Right lobe of liver (tissue), 6 donors: ENCODE measurements at regions not wholly inside any gene's neighbourhood (a gene's known extent, or its start where the extent isn't known, plus 50 kb on each side); places are given as distances from the start of the nearest gene placed in this dataset.

Experiments
- ATAC-seq, 4 donors: fragments of 200-7000 bp; cut with Tn5 transposase; one replicate each; pipeline ENCODE4 v1.9.1; 2020; ENCODE audit warnings: mild to moderate bottlenecking in 4 of 4, moderate library complexity in 4 of 4
- DNase-seq, 3 donors: peaks; one replicate each; pipeline ENCODE4 v3.0.0-alpha.2; 2020
- H3K27ac ChIP-seq, 3 donors: fragments of 200-600 bp; one replicate each; pipeline ENCODE4 v1.8.0; 2022
- H3K27me3 ChIP-seq, 2 donors: fragments of 200-600 bp; one replicate each; pipeline ENCODE4 v1.8.0; 2022
- H3K36me3 ChIP-seq, 4 donors: fragments of 200-600 bp; sonication (generic) in 1 of 4; one replicate each; pipeline versions ENCODE4 v1.5.1 to v1.8.0; 2017 to 2022; ENCODE audit warnings: control low read depth in 1 of 4
- H3K4me1 ChIP-seq, 4 donors: fragments of 200-600 bp; sonication (generic) in 1 of 4; one replicate each; pipeline versions ENCODE4 v1.5.1 to v1.8.0; 2017 to 2022; ENCODE audit warnings: control low read depth in 1 of 4
- H3K4me3 ChIP-seq, 3 donors: fragments of 200-600 bp; one replicate each; pipeline ENCODE4 v1.8.0; 2022
- H3K9me3 ChIP-seq, 4 donors: fragments of 200-600 bp; sonication (generic) in 1 of 4; one replicate each; pipeline versions ENCODE4 v1.5.1 to v1.8.0; 2017 to 2022; ENCODE audit warnings: control low read depth in 1 of 4
- CTCF ChIP-seq, 4 donors: fragments of 200-600 bp in 3 of 4; fragments of 450-650 bp in 1 of 4; IDR thresholded peaks; one replicate each; pipeline versions ENCODE4 v1.5.1 to v1.8.0; 2016 to 2022; ENCODE audit warnings: antibody characterized with exemption in 4 of 4, mild to moderate bottlenecking in 2 of 4
- POLR2A ChIP-seq: fragments of 450-650 bp; IDR thresholded peaks from one replicate; pipeline ENCODE4 v1.6.1; 2017; ENCODE audit warnings: antibody characterized with exemption, mild to moderate bottlenecking
- WGBS: methylation state at CpG from one replicate; pipeline ENCODE4 v1.1.6; 2018; ENCODE audit warnings: low coverage, low lambda C conversion rate; ENCODE audit not compliant: insufficient coverage; ENCODE audit errors: missing lambda C conversion rate; 5-methylcytosine and 5-hydroxymethylcytosine counted together
- intact Hi-C, 2 donors: fragments of 100-400 bp; cut with DNase I; formaldehyde crosslinking; loops; one replicate each; pipeline versions ENCODE4 v1.11.2 to v1.14.1; 2022
- donor health status: DM: no; HTN: yes; CAD: no.
- donor health status: DM: no; HTN: no; CAD: no.
- donor health status: DM: no; HTN: no; CAD: no.
- donor health status: DM: no; HTN: yes; CAD: no.
- donor health status: DM: no; HTN: yes; CAD: no.

DNA sequence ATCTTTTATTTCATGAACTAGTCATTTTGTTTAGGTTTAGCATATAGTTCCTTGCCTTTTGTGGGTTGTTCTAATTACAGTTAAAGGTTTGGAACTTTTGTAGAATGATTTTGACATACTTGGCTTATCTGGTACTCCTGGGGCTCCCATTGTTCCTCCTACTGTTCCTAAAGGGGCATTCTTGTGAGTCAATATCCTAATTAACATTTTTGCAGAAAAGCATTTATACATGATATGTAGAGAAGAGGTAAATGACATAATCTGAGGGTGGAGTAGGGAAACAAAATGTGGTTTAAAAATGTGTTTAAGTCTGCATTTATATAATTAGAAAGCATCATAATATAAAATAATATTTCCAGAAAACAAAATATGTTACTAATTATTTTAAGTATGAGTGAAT, 529.2 kb downstream of the FAT4 start:
- DNase-seq (no peak), ATAC-seq (no peak)
- Histone ChIP-seq H3K36me3 (no peaks in the 10 kb centered on the region), H3K9me3 (no peaks in the 10 kb centered on the region), H3K4me1 (no peaks in the 10 kb centered on the region), H3K4me3 (no peak overlapping the region), H3K27me3 (no peaks in the 10 kb centered on the region), H3K27ac (no peak overlapping the region)
- TF ChIP-seq CTCF (IDR thresholded peaks at IDR 0.05) (no peak), POLR2A (no peak)
- intact Hi-C loops, result no loop called here

DNA sequence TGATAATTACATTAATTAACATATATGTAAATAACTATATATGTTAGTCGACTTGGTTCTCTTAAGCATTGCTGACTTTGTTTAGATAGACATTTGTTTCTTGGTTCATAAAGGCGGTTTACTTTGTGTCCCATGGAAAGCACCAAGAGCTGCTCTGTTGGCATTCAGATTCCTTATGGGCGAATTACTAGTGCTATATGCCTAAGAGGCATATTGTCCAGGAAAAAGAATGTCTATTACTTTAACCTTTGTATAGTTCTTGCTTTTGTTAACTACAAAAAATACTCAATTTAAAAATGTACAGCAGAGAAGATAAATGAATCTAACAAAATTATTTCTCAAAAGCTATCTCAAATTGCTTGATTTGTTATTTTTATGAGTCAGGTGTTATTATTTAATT, 532.8 kb downstream of the FAT4 start:
- no peak for ATAC-seq
- Histone ChIP-seq H3K4me1 (no peaks in the 10 kb centered on the region), H3K4me3 (no peak overlapping the region), H3K36me3 (no peaks in the 10 kb centered on the region), H3K9me3 (no peaks in the 10 kb centered on the region), H3K27ac (no peak overlapping the region), H3K27me3 (no peaks in the 10 kb centered on the region)
- no peak for TF ChIP-seq CTCF (IDR thresholded peaks at IDR 0.05)
- TF ChIP-seq POLR2A, result no peak
- 63% methylated on average over 3 of the region's 3 CpGs for WGBS
- intact Hi-C loops, result no loop called here
- DNase-seq, result no peak

DNA sequence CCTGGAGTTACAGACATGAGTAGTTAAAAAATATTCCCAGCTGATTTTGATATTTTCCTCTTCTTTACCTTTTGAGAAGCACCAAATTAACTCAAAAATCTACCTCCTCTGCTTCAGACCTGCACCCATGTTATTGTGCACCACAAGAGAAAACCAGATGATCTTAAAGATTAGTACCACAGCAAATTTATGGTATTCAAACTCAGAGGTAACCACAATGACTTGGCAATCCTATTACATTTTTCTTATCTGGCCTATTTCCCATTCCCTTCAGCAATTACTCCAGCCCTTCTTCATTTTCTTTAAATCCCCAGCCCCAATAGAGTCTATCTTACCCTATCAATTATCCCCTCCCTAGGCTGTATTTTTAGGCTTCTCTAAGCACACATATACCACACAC, 535.1 kb downstream of the FAT4 start:
- no peak overlapping the region for H3K27ac ChIP-seq
- ATAC-seq, result no peak

DNA sequence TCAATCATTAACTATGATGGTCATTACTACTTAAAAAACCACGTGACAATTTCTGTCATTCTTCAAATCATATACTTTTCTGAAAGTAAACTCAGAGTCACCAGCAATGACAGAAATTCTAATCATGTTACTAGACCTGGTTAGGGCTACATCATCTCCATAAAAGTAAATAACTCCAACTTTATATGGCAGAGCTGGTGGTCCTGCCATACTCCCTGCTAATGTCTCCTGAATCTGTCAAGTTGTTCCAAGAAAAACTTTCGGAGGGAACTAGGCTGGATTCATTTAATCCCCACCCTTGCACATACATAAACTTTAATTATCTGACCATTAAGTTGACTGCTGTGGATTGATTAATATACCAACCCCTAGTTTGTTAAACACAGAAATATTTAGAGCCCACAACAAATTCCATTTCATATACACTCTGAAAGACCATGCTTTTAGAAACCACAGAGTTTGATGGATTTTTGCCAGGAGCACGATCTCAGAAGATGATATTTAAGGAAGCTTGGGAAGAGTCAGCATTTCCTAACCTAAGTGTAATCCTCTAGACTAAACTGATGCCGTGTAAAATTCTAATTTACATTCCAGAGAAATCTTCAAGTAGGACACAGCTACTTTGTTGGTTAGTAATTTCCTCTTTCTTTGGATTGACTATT, 577.0 kb downstream of the FAT4 start:
- Histone ChIP-seq H3K4me3 (no peak overlapping the region), H3K4me1 (no peaks in the 10 kb centered on the region), H3K36me3 (no peaks in the 10 kb centered on the region), H3K27me3 (no peaks in the 10 kb centered on the region), H3K9me3 (no peaks in the 10 kb centered on the region), H3K27ac (no peak overlapping the region)
- DNase-seq, result no peak
- 37% methylated on average over 4 of the region's 4 CpGs for WGBS
- intact Hi-C loops, result no loop called here
- no peak for TF ChIP-seq POLR2A
- no peak for TF ChIP-seq CTCF (IDR thresholded peaks at IDR 0.05)
- ATAC-seq, result no peak

More for the DNA sequence above, 535.1 kb downstream of the FAT4 start:
- H3K27me3 ChIP-seq, result no peaks in the 10 kb centered on the region
- intact Hi-C loops, result no loop called here
- no peak overlapping the region for H3K4me3 ChIP-seq
- DNase-seq, result no peak
- TF ChIP-seq POLR2A, result no peak
- TF ChIP-seq CTCF (IDR thresholded peaks at IDR 0.05), result no peak
- H3K9me3 ChIP-seq, result no peaks in the 10 kb centered on the region
- H3K4me1 ChIP-seq, result no peaks in the 10 kb centered on the region
- no peaks in the 10 kb centered on the region for H3K36me3 ChIP-seq

DNA sequence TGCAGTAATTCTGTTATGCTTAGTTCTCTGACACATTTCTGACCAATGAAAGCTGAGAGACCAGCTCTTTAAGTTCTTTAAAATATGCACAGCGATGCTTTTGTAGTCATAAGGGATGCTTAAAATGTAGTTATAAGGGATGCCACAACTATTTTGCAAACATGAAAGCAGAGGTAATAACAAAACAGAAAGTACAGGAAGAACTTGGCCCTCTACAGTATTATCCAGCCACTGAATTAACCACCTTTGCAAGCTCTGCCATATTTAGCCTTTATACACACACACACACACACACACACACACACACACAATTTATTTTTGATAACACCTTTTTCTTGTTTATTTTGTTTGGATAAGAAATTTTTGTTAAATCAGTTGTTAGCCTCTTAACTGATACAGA, 590.0 kb downstream of the FAT4 start:
- no peaks in the 10 kb centered on the region for H3K9me3 ChIP-seq
- intact Hi-C loops, result no loop called here
- WGBS, result 31% methylated on average over 1 of the region's 1 CpG
- H3K36me3 ChIP-seq, result no peaks in the 10 kb centered on the region
- no peak overlapping the region for H3K27ac ChIP-seq
- DNase-seq, result no peak
- no peaks in the 10 kb centered on the region for H3K27me3 ChIP-seq
- H3K4me1 ChIP-seq, result no peaks in the 10 kb centered on the region
- ATAC-seq, result no peak
- no peak overlapping the region for H3K4me3 ChIP-seq
- no peak for TF ChIP-seq CTCF (IDR thresholded peaks at IDR 0.05)
- TF ChIP-seq POLR2A, result no peak
